Tibial nerve (tissue), 3 donors: ENCODE measurements at regions not wholly inside any gene's neighbourhood (a gene's known extent, or its start where the extent isn't known, plus 50 kb on each side); places are given as distances from the start of the nearest gene placed in this dataset.

Source experiments
- CTCF ChIP-seq, 5 experiments: fragments of 200-600 bp in 3 of 5; fragments of 450-650 bp in 2 of 5; sonication (generic) in 3 of 5; IDR thresholded peaks; one replicate each; pipeline ENCODE4 v1.5.1; 2016 to 2019; ENCODE audit warnings: antibody characterized with exemption in 5 of 5, mild to moderate bottlenecking in 3 of 5, moderate library complexity in 2 of 5
- POLR2A ChIP-seq, 2 donors: fragments of 450-650 bp; IDR thresholded peaks; one replicate each; pipeline ENCODE4 v1.6.1; 2017; ENCODE audit warnings: antibody characterized with exemption in 2 of 2, mild to moderate bottlenecking in 2 of 2, moderate library complexity in 2 of 2

- TF ChIP-seq CTCF (IDR thresholded peaks at IDR 0.05), result no peak
- no peak for TF ChIP-seq POLR2A (IDR thresholded peaks at IDR 0.05)
Observed at GRCh38 chr14:22010545-22011252, 337.1 kb upstream of the OR4E1 start.
